Stomach (tissue), 8 donors: ENCODE measurements at regions not wholly inside any gene's neighbourhood (a gene's known extent, or its start where the extent isn't known, plus 50 kb on each side); places are given as distances from the start of the nearest gene placed in this dataset.
"Not testable (repeated sequence)": the region's sequence is repeated elsewhere in the genome, so short reads cannot be mapped to it uniquely, and the experiment has no call there.

ENCODE experiments used
- DNase-seq, 2 donors: peaks; one replicate each; pipeline versions ENCODE4 v3.0.0 to v3.0.0-alpha.2; 2013 to 2019
- H3K27ac ChIP-seq, 5 donors: fragments of 200-600 bp in 4 of 5; sonication (generic) in 4 of 5; one replicate each; pipeline ENCODE4 v1.5.1; 2013 to 2019; ENCODE audit warnings: mild to moderate bottlenecking in 1 of 5, moderate library complexity in 1 of 5
- H3K27me3 ChIP-seq, 3 donors: fragments of 200-600 bp; sonication (generic); one replicate each; pipeline ENCODE4 v1.5.1; 2017 to 2019; ENCODE audit warnings: mixed run types in 1 of 3
- H3K36me3 ChIP-seq, 4 donors: fragments of 200-600 bp; sonication (generic); 1 replicate in 3 of 4; 2 replicates in 1 of 4; pipeline ENCODE4 v1.5.1; 2016 to 2019
- H3K4me1 ChIP-seq, 4 donors: fragments of 200-600 bp; sonication (generic); one replicate each; pipeline ENCODE4 v1.5.1; 2016 to 2019
- H3K4me3 ChIP-seq, 4 donors: fragments of 200-600 bp; sonication (generic) in 3 of 4; one replicate each; pipeline ENCODE4 v1.5.1; 2016 to 2019; ENCODE audit warnings: mild to moderate bottlenecking in 1 of 4
- H3K9me3 ChIP-seq, 4 donors: fragments of 200-600 bp; sonication (generic); one replicate each; pipeline ENCODE4 v1.5.1; 2016 to 2019
- CTCF ChIP-seq, 7 experiments: fragments of 450-650 bp in 4 of 7; fragments of 200-600 bp in 3 of 7; sonication (generic) in 3 of 7; IDR thresholded peaks; one replicate each; pipeline ENCODE4 v1.5.1; 2016 to 2019; ENCODE audit warnings: antibody characterized with exemption in 7 of 7, control low read depth in 2 of 7, mild to moderate bottlenecking in 1 of 7
- EP300 ChIP-seq: sonication (generic); formaldehyde crosslinking; IDR thresholded peaks from one replicate; pipeline ENCODE4 v1.6.1; 2017; ENCODE audit warnings: antibody characterized with exemption
- POLR2A ChIP-seq, 4 donors: fragments of 450-650 bp; IDR thresholded peaks; one replicate each; pipeline ENCODE4 v1.6.1; 2016; ENCODE audit warnings: antibody characterized with exemption in 4 of 4, control low read depth in 2 of 4, mild to moderate bottlenecking in 1 of 4, moderate library complexity in 1 of 4
- POLR2AphosphoS5 ChIP-seq, 3 donors: sonication (generic); formaldehyde crosslinking; IDR thresholded peaks; one replicate each; pipeline ENCODE4 v1.6.1; 2016; ENCODE audit warnings: antibody characterized with exemption in 3 of 3
- WGBS, 5 donors: extraction: QIAGEN DNeasy Blood & Tissue Kit in 3 of 5; methylation state at CpG; one replicate each; pipeline versions ENCODE4 v1.1.5 to v1.1.7; 2013 to 2018; 5-methylcytosine and 5-hydroxymethylcytosine counted together
- intact Hi-C: fragments of 100-400 bp; cut with DNase I; formaldehyde crosslinking; loops from one replicate; pipeline ENCODE4 v1.15.1; 2023; ENCODE audit warnings: low total_unique reads
- donor health status: healthy with polysubstance abuse.
- donor health status: Bipolar disorder and iron deficiency.
- donor health status: healthy.

- H3K4me3 ChIP-seq: no peak overlapping the region
- H3K4me1 ChIP-seq: no peaks in the 10 kb centered on the region
- H3K9me3 ChIP-seq: no peaks in the 10 kb centered on the region
- TF ChIP-seq CTCF (IDR thresholded peaks at IDR 0.05) (no peak), POLR2A (IDR thresholded peaks at IDR 0.05) (no peak), EP300 (no peak), POLR2AphosphoS5 (IDR thresholded peaks at IDR 0.05) (no peak)
- no peaks in the 10 kb centered on the region for H3K36me3 ChIP-seq
- DNase-seq: no peak
- H3K27me3 ChIP-seq: no peaks in the 10 kb centered on the region
- 73 to 78% (median 75%) methylated on average over 7 of the region's 7 CpGs for WGBS, 5 donors
- no peak overlapping the region for H3K27ac ChIP-seq
- intact Hi-C loops: no loop called here
These were observed 136.4 kb upstream of the KCNE2 start for GRCh38 chr21:34227386-34227852.

- no peaks in the 10 kb centered on the region for H3K9me3 ChIP-seq
- no peak overlapping the region for H3K4me3 ChIP-seq
- TF ChIP-seq EP300 (no peak), POLR2A (IDR thresholded peaks at IDR 0.05) (no peak), CTCF (IDR thresholded peaks at IDR 0.05) (no peak), POLR2AphosphoS5 (IDR thresholded peaks at IDR 0.05) (no peak)
- H3K27ac ChIP-seq: no peak overlapping the region
- DNase-seq: no peak
- H3K27me3 ChIP-seq: no peaks in the 10 kb centered on the region
- H3K4me1 ChIP-seq: no peaks in the 10 kb centered on the region
- no peaks in the 10 kb centered on the region for H3K36me3 ChIP-seq
- 92 to 95% (median 93%) methylated on average over 4 of the region's 4 CpGs for WGBS, 5 donors
- intact Hi-C loops: no loop called here
These were observed 135.0 kb upstream of the KCNE2 start for GRCh38 chr21:34228792-34229191.

- TF ChIP-seq EP300 (no peak), CTCF (IDR thresholded peaks at IDR 0.05) (no peak), POLR2AphosphoS5 (IDR thresholded peaks at IDR 0.05) (no peak), POLR2A (IDR thresholded peaks at IDR 0.05) (no peak)
- Histone ChIP-seq H3K36me3 (no peaks in the 10 kb centered on the region), H3K27ac (no peak overlapping the region), H3K4me1 (no peaks in the 10 kb centered on the region), H3K27me3 (no peaks in the 10 kb centered on the region), H3K9me3 (no peaks in the 10 kb centered on the region), H3K4me3 (no peak overlapping the region)
- no peak for DNase-seq
- intact Hi-C loops: no loop called here
- 72 to 94% (median 77%) methylated on average over 4 of the region's 4 CpGs for WGBS, 5 donors
These were observed 134.5 kb upstream of the KCNE2 start for GRCh38 chr21:34229353-34229752.

GRCh38 chr21:34233741-34234140 lies 130.1 kb upstream of the KCNE2 start:
- not testable (repeated sequence) for H3K27me3 ChIP-seq, H3K4me1 ChIP-seq, DNase-seq, H3K4me3 ChIP-seq, H3K27ac ChIP-seq, H3K36me3 ChIP-seq
- WGBS, 5 donors: 75 to 92% (median 82%) methylated on average over 6 of the region's 6 CpGs
- peaks cover 0 to 11% (median 0%) of the 10 kb centered on the region in 4 donors for H3K9me3 ChIP-seq
- intact Hi-C loops: loop anchor here (10.0 kb wide), 1 partner anchor 61 kb away; no protein-coding TSS in a partner anchor

GRCh38 chr21:34235514-34235913 lies 128.3 kb upstream of the KCNE2 start:
- 24 to 58% (median 30%) methylated on average over 1 of the region's 1 CpG for WGBS, 5 donors
- no peaks in the 10 kb centered on the region for H3K27me3 ChIP-seq
- no peaks in the 10 kb centered on the region for H3K36me3 ChIP-seq
- TF ChIP-seq POLR2AphosphoS5 (IDR thresholded peaks at IDR 0.05) (no peak), POLR2A (IDR thresholded peaks at IDR 0.05) (no peak), CTCF (IDR thresholded peaks at IDR 0.05) (no peak), EP300 (no peak)
- peaks cover 0 to 11% (median 0%) of the 10 kb centered on the region in 4 donors for H3K9me3 ChIP-seq
- intact Hi-C loops: loop anchor here (10.0 kb wide), 1 partner anchor 59 kb away; no protein-coding TSS in a partner anchor
- H3K27ac ChIP-seq: no peak overlapping the region
- no peak overlapping the region for H3K4me3 ChIP-seq
- DNase-seq: no peak
- H3K4me1 ChIP-seq: no peaks in the 10 kb centered on the region
